Erythroblast (primary cell): ENCODE measurements at regions not wholly inside any gene's neighbourhood (a gene's known extent, or its start where the extent isn't known, plus 50 kb on each side); places are given as distances from the start of the nearest gene placed in this dataset.

ENCODE experiments used
- DNase-seq, 2 experiments: peaks; one replicate each; lab custom pipeline; 2025; lab: John Stamatoyannopoulos, UW
- GATA1 ChIP-seq: IDR thresholded peaks from 2 replicates; pipeline ENCODE4 v1.6.1; 2011; ENCODE audit warnings: low read depth, mild to moderate bottlenecking, control low read depth, low read length, moderate library complexity
- POLR2A ChIP-seq: IDR thresholded peaks from 2 replicates; pipeline ENCODE4 v1.6.1; 2011; ENCODE audit warnings: mild to moderate bottlenecking, low read length

- DNase-seq, result no peak
- no peak for TF ChIP-seq POLR2A
- no peak for TF ChIP-seq GATA1
Measured at GRCh38 chr5:10077791-10078545, 171.7 kb downstream of the ATPSCKMT start.

- no peak for TF ChIP-seq GATA1
- no peak for TF ChIP-seq POLR2A
- no peak for DNase-seq
Measured at GRCh38 chr5:10073441-10074104, 176.1 kb downstream of the ATPSCKMT start.

- no peak for TF ChIP-seq GATA1
- no peak for TF ChIP-seq POLR2A
- no peak for DNase-seq
Measured at GRCh38 chr5:10069637-10070313, 179.9 kb downstream of the ATPSCKMT start.

GRCh38 chr5:10065428-10066000 lies 184.2 kb downstream of the ATPSCKMT start:
- no peak for TF ChIP-seq POLR2A
- TF ChIP-seq GATA1, result no peak
- DNase-seq, result no peak

GRCh38 chr5:10064546-10065195 lies 185.0 kb downstream of the ATPSCKMT start:
- TF ChIP-seq GATA1, result no peak
- TF ChIP-seq POLR2A, result no peak
- DNase-seq, result no peak

- TF ChIP-seq GATA1, result no peak
- no peak for TF ChIP-seq POLR2A
- no peak for DNase-seq
Measured at GRCh38 chr5:10063997-10064396, 185.7 kb downstream of the ATPSCKMT start.

- DNase-seq, result no peak
Measured at GRCh38 chr5:10059980-10060379, 189.7 kb downstream of the ATPSCKMT start.

GRCh38 chr5:10059556-10059955 lies 190.1 kb downstream of the ATPSCKMT start:
- no peak for DNase-seq
- TF ChIP-seq GATA1, result no peak
- no peak for TF ChIP-seq POLR2A

More at GRCh38 chr5:10059980-10060379, 189.7 kb downstream of the ATPSCKMT start:
- no peak for TF ChIP-seq POLR2A
- no peak for TF ChIP-seq GATA1

- no peak for TF ChIP-seq POLR2A
- no peak for TF ChIP-seq GATA1
- DNase-seq, result no peak
Measured at GRCh38 chr5:10057356-10057755, 192.3 kb downstream of the ATPSCKMT start.

- no peak for DNase-seq
- TF ChIP-seq POLR2A (no peak), GATA1 (no peak)
Measured at GRCh38 chr5:10056228-10056760, 193.4 kb downstream of the ATPSCKMT start.

GRCh38 chr5:10049858-10050455 lies 199.7 kb downstream of the ATPSCKMT start:
- TF ChIP-seq POLR2A, result no peak
- TF ChIP-seq GATA1, result no peak
- no peak for DNase-seq

- DNase-seq, result no peak
- TF ChIP-seq POLR2A, result no peak
- no peak for TF ChIP-seq GATA1
Measured at GRCh38 chr5:10046676-10047075, 203.0 kb downstream of the ATPSCKMT start.

GRCh38 chr5:10045376-10045775 lies 204.3 kb downstream of the ATPSCKMT start:
- no peak for TF ChIP-seq POLR2A
- TF ChIP-seq GATA1, result no peak
- no peak for DNase-seq
